ENCODE measurements at regions not wholly inside any gene's neighbourhood (a gene's known extent, or its start where the extent isn't known, plus 50 kb on each side); places are given as distances from the start of the nearest gene placed in this dataset.

DNA sequence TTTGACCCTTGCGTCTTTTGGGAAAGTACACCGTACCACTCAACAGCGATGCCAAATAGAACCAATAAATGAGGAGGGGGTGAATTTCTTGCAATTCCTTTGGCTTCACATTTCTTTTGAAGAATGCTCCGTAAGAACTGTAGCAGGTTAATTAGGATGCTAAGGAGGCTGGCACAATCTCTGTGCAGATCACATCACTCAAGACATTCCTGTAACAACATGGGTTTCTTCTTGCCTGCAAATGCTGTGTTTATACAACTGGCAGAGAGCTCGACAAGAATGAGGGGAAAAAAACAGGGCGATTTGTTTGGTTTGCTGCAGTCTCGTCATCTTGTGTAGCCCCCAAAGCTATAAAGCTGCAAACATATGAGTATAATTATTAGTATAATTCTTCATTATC, 424.8 kb upstream of the DCC start:
- no peak overlapping the region for H3K4me3 ChIP-seq (ENCODE audit: low read depth, low read length)
- DNase-seq (ENCODE audit: low read depth), result no peak
- H3K27me3 ChIP-seq (ENCODE audit: control insufficient read depth, insufficient read depth, low read length), result no peaks in the 10 kb centered on the region
- H3K36me3 ChIP-seq (ENCODE audit: control insufficient read depth, insufficient read depth, low read length), result no peaks in the 10 kb centered on the region
- TF ChIP-seq, protein P1, sequence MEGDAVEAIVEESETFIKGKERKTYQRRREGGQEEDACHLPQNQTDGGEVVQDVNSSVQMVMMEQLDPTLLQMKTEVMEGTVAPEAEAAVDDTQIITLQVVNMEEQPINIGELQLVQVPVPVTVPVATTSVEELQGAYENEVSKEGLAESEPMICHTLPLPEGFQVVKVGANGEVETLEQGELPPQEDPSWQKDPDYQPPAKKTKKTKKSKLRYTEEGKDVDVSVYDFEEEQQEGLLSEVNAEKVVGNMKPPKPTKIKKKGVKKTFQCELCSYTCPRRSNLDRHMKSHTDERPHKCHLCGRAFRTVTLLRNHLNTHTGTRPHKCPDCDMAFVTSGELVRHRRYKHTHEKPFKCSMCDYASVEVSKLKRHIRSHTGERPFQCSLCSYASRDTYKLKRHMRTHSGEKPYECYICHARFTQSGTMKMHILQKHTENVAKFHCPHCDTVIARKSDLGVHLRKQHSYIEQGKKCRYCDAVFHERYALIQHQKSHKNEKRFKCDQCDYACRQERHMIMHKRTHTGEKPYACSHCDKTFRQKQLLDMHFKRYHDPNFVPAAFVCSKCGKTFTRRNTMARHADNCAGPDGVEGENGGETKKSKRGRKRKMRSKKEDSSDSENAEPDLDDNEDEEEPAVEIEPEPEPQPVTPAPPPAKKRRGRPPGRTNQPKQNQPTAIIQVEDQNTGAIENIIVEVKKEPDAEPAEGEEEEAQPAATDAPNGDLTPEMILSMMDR (IDR thresholded peaks at IDR 0.05; ENCODE audit: insufficient read depth, low read length, poor library complexity, severe bottlenecking), result no peak

DNA sequence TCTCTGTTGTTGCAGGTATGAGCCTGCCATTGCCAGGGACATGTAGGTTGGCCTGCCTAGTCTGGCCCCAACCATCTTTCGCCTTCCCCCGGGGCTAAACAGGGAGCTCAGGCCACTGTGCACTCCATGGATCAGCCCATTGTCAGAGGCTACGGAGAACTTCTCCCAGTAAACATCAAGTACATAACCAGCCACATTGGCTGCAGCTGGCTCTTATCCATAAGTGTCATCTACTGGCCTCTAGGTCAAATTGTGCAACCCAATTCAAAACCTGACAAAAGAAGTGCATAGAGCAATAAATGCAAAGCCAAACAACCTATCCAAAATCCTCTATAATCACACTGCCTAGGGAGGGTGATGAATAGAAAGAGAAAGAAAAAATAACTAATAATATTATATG, 418.1 kb upstream of the DCC start:
- no peaks in the 10 kb centered on the region for H3K27me3 ChIP-seq (ENCODE audit: control insufficient read depth, insufficient read depth, low read length)
- no peak for DNase-seq (ENCODE audit: low read depth)
- no peaks in the 10 kb centered on the region for H3K36me3 ChIP-seq (ENCODE audit: control insufficient read depth, insufficient read depth, low read length)
- TF ChIP-seq, protein P1 (IDR thresholded peaks at IDR 0.05; ENCODE audit: insufficient read depth, low read length, poor library complexity, severe bottlenecking), result no peak
- H3K4me3 ChIP-seq (ENCODE audit: low read depth, low read length), result no peak overlapping the region

DNA sequence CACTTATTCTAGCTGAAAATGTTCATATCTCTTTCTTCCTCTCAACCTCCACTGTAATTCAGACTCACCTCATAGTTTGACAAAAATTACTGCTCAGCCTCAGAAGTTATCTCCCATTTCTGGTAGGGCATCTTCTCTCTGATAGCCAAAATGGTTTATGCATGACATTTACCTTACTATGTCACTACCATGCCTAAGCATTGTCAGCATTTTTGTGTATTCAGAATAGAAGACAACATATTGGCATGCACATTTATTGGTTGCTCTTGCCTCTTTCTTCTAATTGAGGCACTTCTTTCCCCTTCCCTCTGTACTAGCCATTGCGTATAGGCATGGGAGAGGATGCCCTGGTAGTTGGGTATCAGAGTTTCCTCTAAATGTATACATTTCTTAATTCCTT, 406.1 kb upstream of the DCC start:
- no peak for DNase-seq (ENCODE audit: low read depth)
- no peaks in the 10 kb centered on the region for H3K27me3 ChIP-seq (ENCODE audit: control insufficient read depth, insufficient read depth, low read length)
- H3K36me3 ChIP-seq (ENCODE audit: control insufficient read depth, insufficient read depth, low read length), result no peaks in the 10 kb centered on the region
- TF ChIP-seq, protein P1 (IDR thresholded peaks at IDR 0.05; ENCODE audit: insufficient read depth, low read length, poor library complexity, severe bottlenecking), result no peak
- H3K4me3 ChIP-seq (ENCODE audit: low read depth, low read length), result no peak overlapping the region

DNA sequence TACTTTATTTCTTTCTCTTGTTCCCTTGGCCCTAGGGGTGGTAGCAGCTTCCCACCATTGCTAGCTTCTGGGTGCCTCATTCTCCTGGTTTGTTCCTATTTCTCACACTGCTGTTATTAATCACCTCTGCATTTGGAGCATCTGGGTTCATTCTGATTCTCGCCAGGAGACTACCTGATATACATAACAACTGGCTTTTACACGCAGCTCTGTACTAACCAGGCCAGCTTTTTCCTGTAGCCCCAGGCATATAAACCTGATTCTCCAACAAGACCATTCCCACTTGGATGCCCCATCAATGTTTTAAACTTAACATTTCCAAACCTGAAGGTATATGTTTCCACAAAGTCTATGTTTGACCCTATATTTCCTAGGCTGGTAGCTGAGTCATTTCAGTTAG, 403.9 kb upstream of the DCC start:
- Histone ChIP-seq H3K36me3 (ENCODE audit: control insufficient read depth, insufficient read depth, low read length) (no peaks in the 10 kb centered on the region), H3K27me3 (ENCODE audit: control insufficient read depth, insufficient read depth, low read length) (no peaks in the 10 kb centered on the region), H3K4me3 (ENCODE audit: low read depth, low read length) (no peak overlapping the region)
- DNase-seq (ENCODE audit: low read depth), result no peak
- TF ChIP-seq, protein P1 (IDR thresholded peaks at IDR 0.05; ENCODE audit: insufficient read depth, low read length, poor library complexity, severe bottlenecking), result no peak

DNA sequence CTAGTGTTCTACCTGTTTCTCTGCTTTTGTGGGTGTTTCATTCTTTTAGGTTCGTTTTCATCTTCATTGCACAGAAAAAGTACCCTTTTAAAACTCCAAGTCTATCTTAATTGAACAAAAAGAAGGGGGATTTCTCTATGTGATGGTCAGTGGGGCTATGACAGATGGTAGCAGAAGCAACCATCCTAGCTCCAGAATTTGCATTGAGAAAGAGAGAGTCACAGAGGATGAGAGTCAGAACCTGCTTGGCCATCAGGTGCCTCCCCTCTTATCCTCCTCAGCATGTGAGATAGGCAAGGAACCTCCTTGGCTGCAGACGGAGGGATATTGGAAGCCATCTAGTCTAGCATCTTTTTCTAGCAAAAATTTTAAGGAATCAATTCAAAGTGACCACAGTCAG, 398.0 kb upstream of the DCC start:
- TF ChIP-seq, protein P1 (IDR thresholded peaks at IDR 0.05; ENCODE audit: insufficient read depth, low read length, poor library complexity, severe bottlenecking), result no peak
- H3K4me3 ChIP-seq (ENCODE audit: low read depth, low read length), result no peak overlapping the region
- no peak for DNase-seq (ENCODE audit: low read depth)
- no peaks in the 10 kb centered on the region for H3K27me3 ChIP-seq (ENCODE audit: control insufficient read depth, insufficient read depth, low read length)
- no peaks in the 10 kb centered on the region for H3K36me3 ChIP-seq (ENCODE audit: control insufficient read depth, insufficient read depth, low read length)

DNA sequence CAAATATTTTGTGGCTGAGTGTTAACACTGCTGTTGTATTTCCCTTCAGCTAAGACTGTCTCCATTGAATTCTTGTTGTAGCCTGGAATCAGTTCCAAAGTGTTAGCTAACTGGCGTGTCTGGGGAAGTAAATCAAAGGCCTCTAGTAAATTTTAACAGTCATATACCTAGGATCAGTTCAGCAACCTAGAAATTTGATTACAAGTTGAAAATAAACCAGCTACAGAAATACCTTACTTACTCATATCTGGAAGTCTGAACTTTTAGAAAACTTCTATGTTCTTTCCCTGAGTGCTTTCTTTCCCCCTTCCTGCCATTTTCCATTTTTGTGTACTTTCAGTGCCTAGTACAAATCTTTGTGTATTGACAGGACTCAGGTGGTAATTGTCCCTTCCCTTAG, 396.7 kb upstream of the DCC start:
- H3K27me3 ChIP-seq (ENCODE audit: control insufficient read depth, insufficient read depth, low read length), result no peaks in the 10 kb centered on the region
- H3K36me3 ChIP-seq (ENCODE audit: control insufficient read depth, insufficient read depth, low read length), result no peaks in the 10 kb centered on the region
- H3K4me3 ChIP-seq (ENCODE audit: low read depth, low read length), result no peak overlapping the region
- TF ChIP-seq, protein P1 (IDR thresholded peaks at IDR 0.05; ENCODE audit: insufficient read depth, low read length, poor library complexity, severe bottlenecking), result no peak
- DNase-seq (ENCODE audit: low read depth), result no peak

All from kidney epithelial cell (primary cell).